ENCODE measurements at regions not wholly inside any gene's neighbourhood (a gene's known extent, or its start where the extent isn't known, plus 50 kb on each side); places are given as distances from the start of the nearest gene placed in this dataset.

GRCh38 chr13:103213152-103213551 is 146.9 kb upstream of the SLC10A2 start:
- TF ChIP-seq YY1 (IDR thresholded peaks at IDR 0.05; ENCODE audit: insufficient read depth, insufficient read length) = no peak
- TF ChIP-seq ZNF274 (IDR thresholded peaks at IDR 0.05; ENCODE audit: low read depth, low read length) = no peak
